K562 (cell line): ENCODE measurements at regions not wholly inside any gene's neighbourhood (a gene's known extent, or its start where the extent isn't known, plus 50 kb on each side); places are given as distances from the start of the nearest gene placed in this dataset.

Experiments
- CAMTA2 ChIP-seq: fragments of 250-450 bp; sonication (Bioruptor Pico); conservative IDR thresholded peaks from 2 replicates; pipeline ENCODE4 v1.5.1; 2022
- CTCF ChIP-seq, 3 experiments: IDR thresholded peaks in 2 of 3; conservative IDR thresholded peaks in 1 of 3; 2 replicates each; pipeline ENCODE4 v1.5.1; 2011 to 2012; ENCODE audit warnings: low read length in 3 of 3, mild to moderate bottlenecking in 3 of 3, control low read depth in 2 of 3, improper control_type of control experiment in 1 of 3, inconsistent platforms in 1 of 3, low read depth in 1 of 3, mixed read lengths in 1 of 3, moderate library complexity in 1 of 3; ENCODE audit not compliant: insufficient read depth in 2 of 3
- GATA2 ChIP-seq: sonication (generic); formaldehyde crosslinking; IDR thresholded peaks from 2 replicates; pipeline ENCODE4 v1.4.0; 2020; ENCODE audit warnings: mild to moderate bottlenecking, missing genetic modification reagents
- MAFK ChIP-seq: IDR thresholded peaks from 2 replicates; pipeline ENCODE4 v1.6.1; 2011; ENCODE audit warnings: low read length, improper control_type of control experiment
- MAZ ChIP-seq, 2 experiments: fragments of 450-650 bp in 1 of 2; sonication (generic) in 1 of 2; formaldehyde crosslinking; IDR thresholded peaks in 1 of 2; conservative IDR thresholded peaks in 1 of 2; 2 replicates each; pipeline versions ENCODE4 v1.4.0 to v1.5.0; 2020; ENCODE audit warnings: mild to moderate bottlenecking in 1 of 2, missing genetic modification reagents in 1 of 2
- MYC ChIP-seq, 2 experiments: fragments of 250-450 bp in 1 of 2; sonication (Bioruptor Pico) in 1 of 2; IDR thresholded peaks; 2 replicates each; pipeline versions ENCODE4 v1.5.1 to v1.6.1; 2012 to 2021; ENCODE audit warnings: low read depth in 2 of 2, borderline replicate concordance in 1 of 2, improper control_type of control experiment in 1 of 2, low read length in 1 of 2, mild to moderate bottlenecking in 1 of 2, moderate library complexity in 1 of 2
- NR2C2 ChIP-seq, 2 experiments: fragments of 200-800 bp in 1 of 2; sonication (Bioruptor generic) in 1 of 2; sonication (generic) in 1 of 2; formaldehyde crosslinking in 1 of 2; IDR thresholded peaks; 2 replicates each; pipeline versions ENCODE4 v1.6.1 to v1.8.0; 2016 to 2022; ENCODE audit warnings: mild to moderate bottlenecking in 1 of 2, missing compliant biosample characterization in 1 of 2, missing genetic modification characterization in 1 of 2, missing genetic modification reagents in 1 of 2
- POLR2A ChIP-seq: fragments of 450-650 bp; conservative IDR thresholded peaks from 2 replicates; pipeline ENCODE4 v1.6.1; 2016
- ZBTB49 ChIP-seq: sonication (generic); formaldehyde crosslinking; IDR thresholded peaks from 2 replicates; pipeline ENCODE4 v1.8.0; 2022; ENCODE audit warnings: missing genetic modification reagents, mild to moderate bottlenecking, borderline replicate concordance

GRCh38 chr10:108112218-108112617 lies 947.7 kb upstream of the SORCS1 start:
- TF ChIP-seq MAZ (CRISPR knock-in tag; conservative IDR thresholded peaks at IDR 0.05 in 1 of 2, IDR thresholded peaks at IDR 0.05 in 1 of 2) (no peak), GATA2 (no peak), ZBTB49 (CRISPR knock-in tag) (no peak), CTCF (IDR thresholded peaks at IDR 0.05 in 2 of 3, conservative IDR thresholded peaks at IDR 0.05 in 1 of 3; ENCODE audit: insufficient read depth in 2 of 3, low read depth in 1 of 3, low read length in 3 of 3) (no peak), MYC (IDR thresholded peaks at IDR 0.05; ENCODE audit: low read depth, low read length) (no peak), MYC (CRISPR knock-in tag; IDR thresholded peaks at IDR 0.05; ENCODE audit: borderline replicate concordance, low read depth) (no peak), NR2C2 (CRISPR knock-in tag; IDR thresholded peaks at IDR 0.05) (no peak), NR2C2 (tag; IDR thresholded peaks at IDR 0.05) (no peak), MAFK (no peak), CAMTA2 (CRISPR knock-in tag) (no peak), POLR2A (no peak)
